ENCODE measurements at regions not wholly inside any gene's neighbourhood (a gene's known extent, or its start where the extent isn't known, plus 50 kb on each side); places are given as distances from the start of the nearest gene placed in this dataset.

DNA sequence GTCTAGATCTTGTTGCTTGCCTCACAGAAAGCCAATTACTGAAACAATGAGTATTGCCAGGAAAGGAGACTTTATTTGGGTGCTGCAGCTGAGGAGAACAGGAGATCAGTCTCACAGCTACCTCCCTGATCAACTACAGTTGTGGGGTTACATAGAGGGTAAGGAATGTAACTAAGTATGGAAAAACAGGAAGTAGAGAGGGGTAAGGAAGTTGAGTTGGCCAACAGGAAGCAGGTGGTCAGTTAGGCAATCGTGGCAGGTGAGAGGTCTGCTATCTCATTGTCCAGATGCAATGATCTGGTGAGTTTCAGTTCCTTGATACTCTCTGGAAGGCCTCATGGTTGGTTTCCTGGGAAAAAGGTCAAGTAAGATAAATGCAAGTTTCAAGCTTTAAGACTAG, 333.1 kb upstream of the GOT2 start:
- Mint-ChIP-seq H3K27ac (no peak overlapping the region), H3K27me3 (no peaks in the 10 kb centered on the region), H3K9me3 (peaks cover 5% of the 10 kb centered on the region), H3K4me1 (ENCODE audit: low read depth) (no peaks in the 10 kb centered on the region), H3K4me3 (no peak overlapping the region), H3K36me3 (ENCODE audit: low read depth) (no peaks in the 10 kb centered on the region)

DNA sequence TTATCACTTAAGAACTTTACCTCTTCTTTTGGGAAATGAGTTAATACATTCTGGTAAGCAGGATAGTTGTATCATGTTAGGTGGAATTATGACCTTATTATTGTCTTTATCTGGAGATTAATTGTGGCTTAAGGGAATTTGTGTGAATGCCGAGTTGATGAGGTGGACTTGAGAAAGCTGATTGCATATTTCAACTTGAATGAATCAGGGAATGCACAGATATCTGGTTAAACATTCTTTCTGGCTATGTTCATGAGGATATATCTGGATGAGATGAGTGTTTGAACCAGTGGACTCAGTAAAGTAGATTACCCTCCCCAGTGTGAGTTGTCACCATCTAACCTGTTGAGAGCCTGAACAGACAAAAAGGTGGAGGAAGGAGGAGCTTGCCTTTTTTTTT, 326.1 kb upstream of the GOT2 start:
- Mint-ChIP-seq H3K4me3 (no peak overlapping the region), H3K36me3 (ENCODE audit: low read depth) (no peaks in the 10 kb centered on the region), H3K4me1 (ENCODE audit: low read depth) (no peaks in the 10 kb centered on the region), H3K9me3 (peaks cover 16% of the 10 kb centered on the region), H3K27ac (no peak overlapping the region), H3K27me3 (no peaks in the 10 kb centered on the region)

DNA sequence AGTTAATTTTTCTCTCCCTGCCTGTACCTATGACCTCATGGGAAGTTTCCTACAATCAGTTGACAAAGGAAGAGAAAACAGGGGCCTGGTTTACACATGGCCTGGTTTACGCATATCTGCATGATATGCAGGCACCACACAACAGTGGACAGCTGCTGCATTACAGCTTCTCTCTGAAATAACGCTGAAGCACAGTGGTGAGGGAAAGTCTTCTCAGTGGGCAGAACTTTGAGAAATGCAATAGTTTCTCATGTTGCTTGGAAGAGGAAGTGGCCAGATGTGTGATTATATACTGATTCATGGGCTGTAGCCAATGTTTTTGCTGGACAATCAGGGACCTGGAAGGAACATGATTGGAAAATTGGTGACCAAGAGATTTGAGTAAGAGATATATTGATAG, 324.1 kb upstream of the GOT2 start:
- Mint-ChIP-seq H3K4me3 (no peak overlapping the region), H3K27me3 (no peaks in the 10 kb centered on the region), H3K36me3 (ENCODE audit: low read depth) (no peaks in the 10 kb centered on the region), H3K4me1 (ENCODE audit: low read depth) (no peaks in the 10 kb centered on the region), H3K27ac (no peak overlapping the region), H3K9me3 (peaks cover 16% of the 10 kb centered on the region)

DNA sequence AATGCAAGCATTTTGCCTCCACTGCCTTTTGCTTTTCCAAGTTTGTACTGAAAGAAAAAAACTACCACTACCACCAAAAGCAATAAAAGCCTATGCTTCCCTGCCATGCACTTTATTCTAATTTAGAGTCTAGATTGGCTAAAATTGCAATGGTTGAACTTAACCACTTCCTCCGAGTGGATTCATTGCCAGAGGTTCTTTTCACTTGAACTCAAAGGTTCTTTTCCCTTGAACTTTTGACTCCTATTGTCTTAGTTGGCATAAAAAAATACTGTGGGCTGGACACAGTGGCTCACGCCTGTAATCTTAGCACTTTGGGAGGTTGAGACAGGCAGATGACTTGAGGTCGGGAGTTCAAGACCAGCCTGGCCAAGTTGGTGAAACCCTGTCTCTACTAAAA, 319.8 kb upstream of the GOT2 start:
- no peaks in the 10 kb centered on the region for H3K4me1 Mint-ChIP-seq (ENCODE audit: low read depth)
- no peaks in the 10 kb centered on the region for H3K36me3 Mint-ChIP-seq (ENCODE audit: low read depth)
- H3K27me3 Mint-ChIP-seq = no peaks in the 10 kb centered on the region
- H3K27ac Mint-ChIP-seq = no peak overlapping the region
- H3K9me3 Mint-ChIP-seq = peaks cover 12% of the 10 kb centered on the region
- H3K4me3 Mint-ChIP-seq = no peak overlapping the region

DNA sequence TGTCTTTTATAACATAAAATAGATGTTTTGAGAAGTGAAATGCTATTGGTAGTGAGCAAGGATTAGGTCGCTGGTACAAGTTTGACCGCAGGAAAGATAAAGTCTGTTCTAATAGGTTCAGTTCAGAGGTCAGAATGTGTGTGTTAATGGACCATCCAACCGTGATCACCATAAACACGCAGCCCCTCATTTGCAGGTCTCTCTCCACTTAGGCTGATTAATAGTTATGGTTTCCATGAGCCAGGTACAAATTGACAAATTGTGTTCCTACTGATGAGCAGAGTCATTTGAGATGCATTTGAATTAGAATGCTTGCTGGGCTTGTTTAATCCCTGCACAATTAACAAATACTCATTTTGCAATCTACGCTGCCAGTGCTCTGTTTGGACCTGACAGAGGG, 318.1 kb upstream of the GOT2 start:
- Mint-ChIP-seq H3K4me1 (ENCODE audit: low read depth) (no peaks in the 10 kb centered on the region), H3K36me3 (ENCODE audit: low read depth) (no peaks in the 10 kb centered on the region), H3K9me3 (peaks cover 1% of the 10 kb centered on the region), H3K4me3 (no peak overlapping the region), H3K27me3 (no peaks in the 10 kb centered on the region), H3K27ac (no peak overlapping the region)

DNA sequence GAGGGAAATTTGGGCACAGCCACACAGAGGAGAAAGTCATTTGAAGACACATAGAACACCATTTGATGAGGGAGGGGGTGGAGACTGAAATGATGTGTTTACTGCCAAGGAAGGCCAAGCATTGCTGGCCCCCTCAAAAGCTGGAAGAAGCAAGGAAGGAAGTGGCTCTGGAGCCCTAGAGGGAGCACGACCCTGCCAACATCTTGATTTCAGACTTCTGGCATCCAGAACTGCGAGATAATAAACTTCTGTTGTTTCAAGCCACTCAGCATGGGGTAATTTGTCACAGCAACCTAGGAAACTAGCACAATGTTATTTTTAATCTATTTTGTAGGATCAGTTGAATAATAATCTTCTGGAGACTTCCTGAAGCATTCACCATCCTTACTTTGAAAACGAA, 314.8 kb upstream of the GOT2 start:
- Mint-ChIP-seq H3K4me3 (no peak overlapping the region), H3K36me3 (ENCODE audit: low read depth) (no peaks in the 10 kb centered on the region), H3K9me3 (no peaks in the 10 kb centered on the region), H3K4me1 (ENCODE audit: low read depth) (no peaks in the 10 kb centered on the region), H3K27me3 (no peaks in the 10 kb centered on the region), H3K27ac (no peak overlapping the region)

DNA sequence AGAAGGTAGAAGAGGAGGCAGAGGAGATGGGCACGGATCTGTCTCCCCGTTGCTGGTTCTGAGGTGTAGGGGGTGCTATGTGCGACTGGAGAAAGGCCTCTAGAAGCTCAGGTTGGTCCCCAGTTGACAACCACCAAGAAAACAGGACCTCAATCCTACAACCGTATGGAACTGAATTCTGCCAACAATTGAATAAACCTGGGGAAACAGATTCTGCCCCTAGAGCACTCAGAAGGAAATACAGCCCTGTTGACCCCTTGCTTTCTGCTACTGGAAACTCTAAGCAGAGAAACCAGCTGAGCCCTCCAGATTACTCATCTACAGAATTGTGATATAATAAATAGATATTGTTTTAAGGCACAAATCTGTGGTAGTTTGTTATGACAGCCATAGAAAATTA, 313.0 kb upstream of the GOT2 start:
- Mint-ChIP-seq H3K27me3 (no peaks in the 10 kb centered on the region), H3K36me3 (ENCODE audit: low read depth) (no peaks in the 10 kb centered on the region), H3K27ac (no peak overlapping the region), H3K9me3 (no peaks in the 10 kb centered on the region), H3K4me1 (ENCODE audit: low read depth) (no peaks in the 10 kb centered on the region), H3K4me3 (no peak overlapping the region)

DNA sequence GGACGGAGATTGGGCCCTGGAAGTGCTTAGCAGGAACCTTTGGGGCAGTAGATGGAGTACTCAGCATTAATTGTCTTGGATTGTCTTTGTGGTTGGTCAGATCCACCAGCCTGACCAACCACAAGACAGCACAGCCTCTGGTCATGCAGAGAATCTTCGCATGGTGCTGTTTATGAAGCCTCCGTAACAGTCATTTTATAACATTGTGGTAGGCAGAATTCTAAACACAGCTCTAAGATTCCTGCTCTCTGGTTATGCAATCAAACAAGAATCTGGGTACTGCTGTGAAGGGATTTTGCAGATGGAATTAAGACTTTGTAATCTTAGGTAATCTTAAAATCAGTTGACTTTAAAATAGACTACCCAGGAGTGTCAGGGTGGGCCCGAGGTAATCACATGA, 312.2 kb upstream of the GOT2 start:
- no peak overlapping the region for H3K27ac Mint-ChIP-seq
- H3K9me3 Mint-ChIP-seq = no peaks in the 10 kb centered on the region
- no peaks in the 10 kb centered on the region for H3K4me1 Mint-ChIP-seq (ENCODE audit: low read depth)
- H3K4me3 Mint-ChIP-seq = no peak overlapping the region
- H3K27me3 Mint-ChIP-seq = no peaks in the 10 kb centered on the region
- H3K36me3 Mint-ChIP-seq (ENCODE audit: low read depth) = no peaks in the 10 kb centered on the region

DNA sequence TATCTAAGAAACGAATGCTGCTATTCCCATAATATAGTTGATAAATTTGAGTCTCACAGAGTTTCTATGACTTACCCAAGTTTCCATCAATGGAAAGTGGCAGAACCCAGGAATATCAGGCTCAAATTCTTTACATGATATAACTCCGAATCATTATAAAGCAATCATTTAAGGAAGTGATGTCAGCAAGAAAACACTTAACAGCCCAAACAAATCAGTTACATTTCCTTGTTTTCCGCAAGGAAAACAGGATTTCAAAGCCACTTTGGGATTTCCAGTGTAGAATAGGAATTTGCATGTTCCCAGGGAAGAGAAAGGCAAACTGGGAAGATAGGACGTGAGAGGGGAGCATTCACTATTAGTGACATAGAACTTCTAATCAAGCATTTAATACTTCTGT, 311.4 kb upstream of the GOT2 start:
- H3K4me3 Mint-ChIP-seq = no peak overlapping the region
- no peaks in the 10 kb centered on the region for H3K9me3 Mint-ChIP-seq
- H3K36me3 Mint-ChIP-seq (ENCODE audit: low read depth) = no peaks in the 10 kb centered on the region
- H3K4me1 Mint-ChIP-seq (ENCODE audit: low read depth) = no peaks in the 10 kb centered on the region
- no peaks in the 10 kb centered on the region for H3K27me3 Mint-ChIP-seq
- no peak overlapping the region for H3K27ac Mint-ChIP-seq

DNA sequence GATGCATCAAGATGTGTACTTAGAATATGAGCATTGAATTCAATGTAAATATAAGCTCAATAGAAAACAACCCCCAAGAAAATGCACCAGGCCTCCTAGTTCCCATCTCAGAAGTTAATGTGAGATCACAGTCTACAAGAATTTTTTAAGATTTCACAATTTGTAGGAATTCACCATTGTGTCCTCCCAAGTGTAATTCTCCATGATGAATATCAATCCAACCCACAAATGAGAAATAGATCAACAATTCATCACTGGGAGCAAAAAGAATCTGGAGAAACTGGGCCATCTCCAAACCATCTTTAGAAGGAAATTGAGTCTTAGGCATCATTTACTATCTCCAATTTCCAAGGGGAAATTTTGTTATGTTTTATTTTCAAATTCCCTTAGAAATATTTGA, 310.5 kb upstream of the GOT2 start:
- H3K27me3 Mint-ChIP-seq = no peaks in the 10 kb centered on the region
- H3K36me3 Mint-ChIP-seq (ENCODE audit: low read depth) = no peaks in the 10 kb centered on the region
- no peaks in the 10 kb centered on the region for H3K4me1 Mint-ChIP-seq (ENCODE audit: low read depth)
- H3K9me3 Mint-ChIP-seq = no peaks in the 10 kb centered on the region
- H3K4me3 Mint-ChIP-seq = no peak overlapping the region
- H3K27ac Mint-ChIP-seq = no peak overlapping the region

DNA sequence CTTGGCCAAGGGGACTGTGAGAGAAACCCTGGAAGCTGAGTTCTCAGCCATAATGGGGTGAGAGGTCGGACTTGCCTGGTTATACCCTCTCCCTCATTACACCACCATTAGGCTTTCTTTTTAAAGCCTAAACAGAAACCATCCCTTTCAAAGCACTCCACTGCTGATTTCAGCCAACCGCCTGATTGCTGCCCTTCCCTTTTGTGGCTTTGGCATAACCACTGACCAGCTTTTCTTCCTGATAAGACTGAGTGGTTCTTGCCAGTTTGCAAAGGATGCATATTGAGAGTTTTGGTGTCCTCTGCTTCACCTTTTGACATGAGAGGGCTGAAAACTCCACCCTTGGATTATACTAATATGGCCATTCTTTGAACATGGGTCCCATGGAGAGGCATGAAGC, 308.2 kb upstream of the GOT2 start:
- Mint-ChIP-seq H3K9me3 (no peaks in the 10 kb centered on the region), H3K36me3 (ENCODE audit: low read depth) (no peaks in the 10 kb centered on the region), H3K27ac (no peak overlapping the region), H3K27me3 (no peaks in the 10 kb centered on the region), H3K4me1 (ENCODE audit: low read depth) (no peaks in the 10 kb centered on the region), H3K4me3 (no peak overlapping the region)

DNA sequence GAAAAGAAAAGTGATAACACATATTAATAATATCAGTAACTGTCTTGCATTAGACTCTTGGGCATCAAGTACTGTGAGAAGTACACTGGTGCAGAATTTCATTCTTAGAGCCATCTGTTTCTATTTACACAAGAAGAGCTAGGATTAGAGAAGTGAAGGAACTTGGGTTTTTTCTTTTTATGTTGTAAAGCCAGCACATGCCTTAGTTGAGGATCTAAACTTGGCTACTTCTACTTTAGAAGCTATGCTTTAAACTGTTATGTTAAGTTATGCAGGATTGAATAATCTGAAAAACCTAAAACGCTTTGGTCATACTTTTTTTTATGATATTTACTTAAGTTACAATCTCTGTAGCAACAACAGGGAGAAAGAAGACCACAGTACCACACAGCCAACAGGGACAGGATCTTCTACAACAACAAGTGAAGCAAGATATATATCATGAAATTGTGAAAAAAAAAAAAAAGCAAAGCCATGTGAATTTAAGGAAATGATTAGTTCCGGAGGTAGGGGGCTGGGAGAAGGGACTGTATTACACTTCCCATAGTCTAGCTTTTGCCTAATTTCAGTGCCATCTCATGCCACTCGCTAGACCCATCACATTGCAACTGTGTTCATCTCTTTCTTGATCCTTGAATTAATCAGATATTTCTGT, 305.1 kb upstream of the GOT2 start:
- no peak overlapping the region for H3K27ac Mint-ChIP-seq
- no peaks in the 10 kb centered on the region for H3K27me3 Mint-ChIP-seq
- no peaks in the 10 kb centered on the region for H3K36me3 Mint-ChIP-seq (ENCODE audit: low read depth)
- H3K4me1 Mint-ChIP-seq (ENCODE audit: low read depth) = no peaks in the 10 kb centered on the region
- no peak overlapping the region for H3K4me3 Mint-ChIP-seq
- no peaks in the 10 kb centered on the region for H3K9me3 Mint-ChIP-seq

DNA sequence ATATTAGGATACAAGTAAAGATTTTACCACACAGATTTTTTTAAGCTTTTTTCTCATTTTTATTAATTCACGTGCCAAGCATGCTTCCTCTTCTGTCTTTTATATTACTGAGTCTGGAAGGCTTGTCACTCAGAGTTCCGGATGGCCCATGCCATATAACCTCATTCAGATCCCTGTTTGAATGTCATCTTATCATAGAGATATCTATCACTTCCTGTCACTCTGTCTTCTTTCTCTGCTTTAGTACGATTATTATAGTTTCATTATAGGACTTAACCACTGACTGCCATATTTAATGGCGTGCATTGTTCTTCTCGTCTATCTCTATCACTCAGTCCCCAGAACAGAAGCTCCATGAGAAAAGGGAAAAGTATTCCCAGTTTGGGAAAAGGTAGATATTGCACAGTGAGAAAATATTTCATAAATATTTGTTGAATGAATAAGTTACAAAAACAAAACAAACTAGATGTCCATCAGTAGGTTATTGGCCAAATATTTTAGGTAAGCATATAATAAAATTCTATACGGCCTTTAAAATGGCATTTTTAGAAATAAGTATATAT, 296.9 kb upstream of the GOT2 start:
- no peaks in the 10 kb centered on the region for H3K4me1 Mint-ChIP-seq (ENCODE audit: low read depth)
- no peaks in the 10 kb centered on the region for H3K36me3 Mint-ChIP-seq (ENCODE audit: low read depth)
- no peak overlapping the region for H3K4me3 Mint-ChIP-seq
- peaks cover 4% of the 10 kb centered on the region for H3K9me3 Mint-ChIP-seq
- no peaks in the 10 kb centered on the region for H3K27me3 Mint-ChIP-seq
- H3K27ac Mint-ChIP-seq = no peak overlapping the region

DNA sequence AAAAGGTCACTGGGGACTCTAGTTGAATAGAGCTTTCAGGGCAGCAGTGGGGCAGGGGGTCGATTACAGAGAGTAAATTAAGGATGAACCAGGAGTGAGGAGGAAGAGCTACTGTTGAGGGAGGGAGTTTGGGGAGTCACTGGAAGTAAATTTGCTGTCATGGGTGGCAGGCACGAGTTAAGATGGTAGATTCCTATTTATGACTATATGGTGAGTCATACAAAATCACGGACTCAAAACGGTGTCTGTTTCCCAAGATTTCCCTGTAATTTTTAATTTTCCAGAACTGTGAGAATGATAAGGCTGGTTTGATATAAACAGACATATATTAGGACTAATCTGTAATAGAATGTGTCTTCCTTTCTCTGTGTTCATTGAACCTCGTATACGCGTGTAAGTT, 287.6 kb upstream of the GOT2 start:
- H3K4me3 Mint-ChIP-seq = no peak overlapping the region
- H3K36me3 Mint-ChIP-seq (ENCODE audit: low read depth) = no peaks in the 10 kb centered on the region
- H3K4me1 Mint-ChIP-seq (ENCODE audit: low read depth) = no peaks in the 10 kb centered on the region
- no peaks in the 10 kb centered on the region for H3K27me3 Mint-ChIP-seq
- H3K9me3 Mint-ChIP-seq = peaks cover 7% of the 10 kb centered on the region
- no peak overlapping the region for H3K27ac Mint-ChIP-seq

DNA sequence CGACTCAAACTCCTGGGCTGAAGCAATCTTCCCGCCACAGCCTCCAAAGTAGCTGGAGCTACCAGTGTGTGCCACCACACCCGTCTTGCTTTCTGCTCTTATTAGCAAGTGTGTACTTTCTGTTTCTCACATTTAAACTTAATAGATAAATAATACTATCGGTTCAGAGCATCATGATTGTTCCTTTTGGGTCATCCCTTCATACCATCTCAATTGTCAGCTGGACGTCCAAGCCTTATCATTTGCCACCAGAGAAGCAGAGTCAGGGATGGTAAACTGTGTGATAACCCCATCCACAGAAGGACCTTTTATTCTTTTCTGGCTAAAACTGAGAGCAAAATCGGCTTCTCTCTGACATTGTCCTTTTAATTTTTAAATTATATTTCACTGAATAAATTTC, 279.8 kb upstream of the GOT2 start:
- peaks cover 4% of the 10 kb centered on the region for H3K9me3 Mint-ChIP-seq
- no peaks in the 10 kb centered on the region for H3K36me3 Mint-ChIP-seq (ENCODE audit: low read depth)
- H3K27ac Mint-ChIP-seq = no peak overlapping the region
- H3K4me1 Mint-ChIP-seq (ENCODE audit: low read depth) = no peaks in the 10 kb centered on the region
- no peaks in the 10 kb centered on the region for H3K27me3 Mint-ChIP-seq
- H3K4me3 Mint-ChIP-seq = no peak overlapping the region

DNA sequence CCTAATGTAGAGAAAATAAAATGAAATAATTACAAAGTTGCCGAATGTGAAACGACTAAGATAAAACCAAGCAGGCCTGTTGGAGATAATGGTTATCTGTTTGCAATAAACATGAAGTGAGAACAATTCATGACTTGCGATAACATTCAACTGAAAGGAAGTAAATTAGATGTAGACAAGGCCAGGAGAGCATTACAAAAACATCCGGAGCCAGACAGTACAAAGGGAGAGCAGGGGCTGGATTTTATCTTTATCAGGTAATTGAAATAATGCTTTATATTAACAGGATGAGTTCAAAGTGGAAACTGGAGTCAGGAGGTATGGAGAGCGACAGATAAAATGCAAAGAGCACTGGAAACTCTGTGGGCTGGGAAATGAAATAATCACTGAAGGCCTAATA, 265.6 kb upstream of the GOT2 start:
- H3K9me3 Mint-ChIP-seq = peaks cover 3% of the 10 kb centered on the region
- H3K27me3 Mint-ChIP-seq = no peaks in the 10 kb centered on the region

More for the DNA sequence above, 265.6 kb upstream of the GOT2 start:
- no peak overlapping the region for H3K27ac Mint-ChIP-seq
- no peaks in the 10 kb centered on the region for H3K36me3 Mint-ChIP-seq (ENCODE audit: low read depth)
- H3K4me3 Mint-ChIP-seq = no peak overlapping the region
- no peaks in the 10 kb centered on the region for H3K4me1 Mint-ChIP-seq (ENCODE audit: low read depth)
